Epithelial cell of esophagus (primary cell): ENCODE measurements at regions not wholly inside any gene's neighbourhood (a gene's known extent, or its start where the extent isn't known, plus 50 kb on each side); places are given as distances from the start of the nearest gene placed in this dataset.
"Not testable (repeated sequence)": the region's sequence is repeated elsewhere in the genome, so short reads cannot be mapped to it uniquely, and the experiment has no call there.

Experiments used
- DNase-seq: peaks from one replicate; pipeline ENCODE4 v3.0.0; 2010; ENCODE audit warnings: low read depth
- H3K4me3 ChIP-seq: 2 replicates; pipeline ENCODE4 v1.5.1; 2011; ENCODE audit warnings: mild to moderate bottlenecking, low read length, control low read depth
- TF ChIP-seq, protein P1 (sequence below): IDR thresholded peaks from 2 replicates; pipeline ENCODE4 v1.5.1; 2011; ENCODE audit warnings: low read depth, mild to moderate bottlenecking, low read length, control low read depth, inconsistent platforms; ENCODE audit not compliant: insufficient read depth; ENCODE audit errors: missing control alignments

DNA sequence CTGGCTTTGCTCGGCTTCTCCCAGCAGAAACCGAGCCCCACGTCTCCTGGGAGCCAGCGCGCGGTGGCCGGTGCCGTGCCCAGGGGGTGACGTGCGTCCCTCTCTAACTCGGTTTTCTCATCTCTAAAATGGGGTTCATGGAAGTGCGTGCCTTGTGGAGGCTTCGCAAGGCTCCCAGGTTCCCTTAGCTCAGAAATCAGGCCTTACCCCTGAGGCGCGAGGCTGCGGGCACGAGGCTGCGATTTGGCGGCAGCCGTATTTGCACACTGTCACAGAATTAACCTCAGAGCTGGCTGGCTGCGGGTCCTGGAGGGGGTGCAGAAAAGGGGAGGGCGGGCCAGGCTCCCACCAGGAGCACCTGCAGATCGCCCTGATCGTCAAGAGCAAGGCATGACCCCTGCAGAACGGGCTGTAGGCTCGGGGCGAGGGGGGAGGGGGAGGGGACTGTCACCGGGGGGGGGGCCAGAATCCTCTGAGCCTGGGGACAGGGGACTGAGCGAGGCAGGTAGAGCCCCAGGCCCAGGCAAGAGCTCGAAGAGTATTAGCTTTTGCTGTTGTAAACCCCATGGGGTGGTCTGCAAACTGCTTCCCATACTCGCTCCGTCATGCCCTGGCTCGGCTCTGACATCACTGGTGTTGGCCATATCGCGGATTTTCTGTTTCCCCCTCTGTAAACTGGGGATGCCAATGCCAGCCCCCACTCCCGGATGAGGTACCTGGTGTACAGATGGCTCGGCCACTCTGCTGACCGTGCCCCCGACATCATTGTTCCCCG, 62.2 kb downstream of the CCNE1 start:
- H3K4me3 ChIP-seq: peak overlapping the region; percentile 7
- TF ChIP-seq, protein P1, sequence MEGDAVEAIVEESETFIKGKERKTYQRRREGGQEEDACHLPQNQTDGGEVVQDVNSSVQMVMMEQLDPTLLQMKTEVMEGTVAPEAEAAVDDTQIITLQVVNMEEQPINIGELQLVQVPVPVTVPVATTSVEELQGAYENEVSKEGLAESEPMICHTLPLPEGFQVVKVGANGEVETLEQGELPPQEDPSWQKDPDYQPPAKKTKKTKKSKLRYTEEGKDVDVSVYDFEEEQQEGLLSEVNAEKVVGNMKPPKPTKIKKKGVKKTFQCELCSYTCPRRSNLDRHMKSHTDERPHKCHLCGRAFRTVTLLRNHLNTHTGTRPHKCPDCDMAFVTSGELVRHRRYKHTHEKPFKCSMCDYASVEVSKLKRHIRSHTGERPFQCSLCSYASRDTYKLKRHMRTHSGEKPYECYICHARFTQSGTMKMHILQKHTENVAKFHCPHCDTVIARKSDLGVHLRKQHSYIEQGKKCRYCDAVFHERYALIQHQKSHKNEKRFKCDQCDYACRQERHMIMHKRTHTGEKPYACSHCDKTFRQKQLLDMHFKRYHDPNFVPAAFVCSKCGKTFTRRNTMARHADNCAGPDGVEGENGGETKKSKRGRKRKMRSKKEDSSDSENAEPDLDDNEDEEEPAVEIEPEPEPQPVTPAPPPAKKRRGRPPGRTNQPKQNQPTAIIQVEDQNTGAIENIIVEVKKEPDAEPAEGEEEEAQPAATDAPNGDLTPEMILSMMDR: no peak
- no peak for DNase-seq

DNA sequence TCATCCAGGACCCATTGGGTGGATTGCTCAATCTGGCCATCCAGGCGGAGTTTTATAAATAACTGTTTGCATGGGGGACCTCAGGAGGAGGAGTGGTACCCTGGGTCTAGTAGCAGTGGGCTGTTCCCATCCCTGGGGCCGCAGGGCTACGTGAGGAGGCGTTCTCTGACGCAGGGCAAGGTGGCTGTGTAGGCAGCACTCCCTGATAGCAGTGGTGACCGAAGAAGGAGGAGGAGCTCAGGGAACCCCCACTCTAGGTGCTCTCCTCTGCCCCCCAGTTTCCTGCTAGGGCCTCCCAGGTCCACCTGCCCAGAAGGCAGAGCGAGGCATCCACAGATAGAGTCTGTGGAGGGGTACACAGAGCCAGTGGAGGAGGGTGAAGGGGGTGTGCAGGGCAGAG, 64.1 kb downstream of the CCNE1 start:
- DNase-seq: no peak
- no peak overlapping the region for H3K4me3 ChIP-seq
- TF ChIP-seq, protein P1: no peak

DNA sequence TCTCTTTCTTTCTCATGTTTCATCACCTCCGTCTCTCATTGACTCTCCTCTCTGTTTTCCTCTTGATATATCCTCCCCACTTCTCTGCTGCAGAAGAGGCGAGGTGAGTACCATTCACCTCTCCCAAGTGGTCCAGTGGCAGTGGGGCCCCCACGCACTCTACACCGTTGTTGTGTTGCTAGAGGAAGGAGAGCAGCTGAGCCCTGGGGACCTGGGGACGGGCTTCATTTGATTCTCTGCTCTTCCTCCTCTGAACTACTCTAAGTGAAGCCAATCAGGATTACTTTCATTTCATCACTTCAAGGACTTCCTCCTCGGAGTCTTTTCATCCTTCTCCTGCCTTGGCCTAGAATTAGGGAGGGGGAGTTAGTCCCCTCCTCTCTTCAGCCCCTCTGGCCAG, 64.6 kb downstream of the CCNE1 start:
- TF ChIP-seq, protein P1: no peak
- H3K4me3 ChIP-seq: no peak overlapping the region
- no peak for DNase-seq

DNA sequence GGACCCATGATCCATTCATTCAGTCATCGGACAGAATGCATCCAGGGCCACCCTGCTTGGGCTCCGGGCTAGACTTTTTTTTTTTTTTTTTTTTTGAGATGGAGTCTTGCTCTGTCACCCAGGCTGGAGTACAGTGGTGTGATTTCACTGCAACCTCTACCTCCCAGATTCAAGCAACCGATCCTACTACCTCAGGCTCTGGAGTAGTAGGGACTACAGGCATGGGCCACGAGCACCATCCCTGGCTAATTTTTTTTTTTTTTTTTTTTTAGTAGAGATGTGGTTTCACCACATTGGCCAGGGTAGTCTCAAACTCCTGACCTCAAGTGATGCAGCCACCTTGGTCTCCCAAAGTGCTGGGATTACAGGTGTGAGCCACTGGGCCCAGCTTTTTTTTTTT, 65.1 kb downstream of the CCNE1 start:
- DNase-seq, H3K4me3 ChIP-seq: not testable (repeated sequence)

DNA sequence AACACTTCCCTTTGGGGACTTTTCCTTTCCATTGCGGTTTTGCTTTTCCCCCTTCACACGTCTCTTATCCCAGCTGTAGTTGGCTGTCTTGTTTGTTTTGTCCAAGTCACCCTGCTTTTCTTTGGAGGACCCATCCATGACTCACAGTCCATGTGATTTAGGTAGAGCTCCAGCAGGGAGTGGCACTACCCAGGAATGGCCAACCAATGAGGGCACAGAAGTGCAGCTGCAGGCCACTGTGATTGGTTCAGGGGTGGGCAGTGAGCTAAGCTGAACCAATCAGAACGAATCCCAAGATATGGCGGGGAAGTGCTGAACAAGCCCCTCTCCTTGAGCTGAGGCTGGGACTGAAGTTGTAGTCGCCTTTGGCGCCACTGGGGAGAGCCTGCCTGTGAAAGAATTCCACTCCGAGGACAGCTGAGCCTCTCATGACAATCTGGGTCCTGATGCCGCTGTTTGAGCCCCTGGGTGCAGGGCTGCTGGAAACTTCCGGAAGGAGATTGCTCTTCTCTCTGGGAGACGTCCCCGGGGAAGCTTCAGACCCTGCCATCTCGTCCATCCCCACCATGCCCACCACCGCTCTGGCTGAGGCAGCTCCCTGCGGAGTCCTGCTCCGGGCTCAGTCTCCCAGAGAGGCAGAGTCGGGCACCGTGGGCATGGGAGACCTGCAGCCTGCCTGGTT, 62.9 kb upstream of the URI1 start:
- peak; percentile 30 for DNase-seq
- TF ChIP-seq, protein P1: no peak
- H3K4me3 ChIP-seq: no peak overlapping the region

DNA sequence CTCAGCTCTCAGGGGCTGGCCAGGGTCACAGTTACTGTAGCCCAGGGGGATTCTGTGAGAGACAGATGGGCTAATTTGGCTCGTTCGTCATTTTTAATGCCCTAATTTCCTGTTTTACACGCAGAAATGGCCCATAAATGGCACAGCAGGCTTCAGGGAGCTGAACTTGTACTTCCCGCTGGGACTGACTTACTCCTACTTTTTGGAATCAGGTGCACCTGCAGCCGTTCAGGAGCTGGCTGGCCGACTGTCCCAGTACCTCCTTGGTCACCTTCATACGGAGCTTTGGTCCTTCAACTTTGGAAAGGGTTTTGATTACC, 62.4 kb upstream of the URI1 start:
- TF ChIP-seq, protein P1: no peak
- DNase-seq: no peak
- H3K4me3 ChIP-seq: no peak overlapping the region

DNA sequence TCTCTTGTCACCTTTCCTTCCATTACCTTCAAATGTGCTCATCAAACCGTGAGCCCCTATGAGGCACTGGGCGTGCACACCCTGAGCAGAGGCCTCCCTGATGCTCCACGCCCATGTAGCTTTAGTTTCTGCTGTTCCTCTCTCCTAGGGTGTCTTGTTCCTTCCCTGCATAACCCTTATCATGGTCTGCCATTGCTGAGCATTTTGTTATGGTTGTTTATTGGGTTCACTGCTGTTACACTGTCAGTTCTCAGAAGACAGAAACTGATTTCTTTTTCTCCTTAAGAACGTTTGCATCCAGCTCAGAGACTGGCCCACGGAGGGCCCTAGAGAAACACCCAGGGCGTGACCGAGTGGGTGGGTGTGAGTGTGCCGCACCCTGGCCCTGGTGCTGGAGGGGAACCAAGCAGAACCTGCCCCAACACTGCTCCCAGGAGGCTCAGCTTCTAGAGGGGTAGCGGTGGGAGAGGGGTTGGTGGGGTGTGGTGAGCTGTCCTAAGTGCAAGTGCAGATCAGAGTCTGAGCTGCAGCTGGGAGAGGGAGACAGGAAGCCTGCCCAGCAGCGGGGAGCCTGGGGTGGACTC, 61.4 kb upstream of the URI1 start:
- DNase-seq: no peak
- H3K4me3 ChIP-seq: no peak overlapping the region
- TF ChIP-seq, protein P1: no peak
